ENCODE measurements at regions not wholly inside any gene's neighbourhood (a gene's known extent, or its start where the extent isn't known, plus 50 kb on each side); places are given as distances from the start of the nearest gene placed in this dataset.
A peak's percentile ranks its signal among the peaks of the same experiment; 100 is the strongest.

- TF ChIP-seq CTCF (conservative IDR thresholded peaks at IDR 0.05; ENCODE audit: low read depth, low read length), result no peak
- H3K4me3 ChIP-seq (ENCODE audit: low read depth, low read length), result no peak overlapping the region
- DNase-seq (ENCODE audit: low read depth), result no peak
Observed at GRCh38 chr4:89511776-89512175, 204.2 kb upstream of the GPRIN3 start.

- no peak for TF ChIP-seq CTCF (conservative IDR thresholded peaks at IDR 0.05; ENCODE audit: low read depth, low read length)
- peak; percentile 94 for DNase-seq (ENCODE audit: low read depth)
- H3K4me3 ChIP-seq (ENCODE audit: low read depth, low read length), result no peak overlapping the region
Observed at GRCh38 chr4:89509708-89510281, 202.2 kb upstream of the GPRIN3 start.

GRCh38 chr4:89506866-89507491 lies 199.4 kb upstream of the GPRIN3 start:
- no peak for TF ChIP-seq CTCF (conservative IDR thresholded peaks at IDR 0.05; ENCODE audit: low read depth, low read length)
- peak; percentile 46 for DNase-seq (ENCODE audit: low read depth)
- H3K4me3 ChIP-seq (ENCODE audit: low read depth, low read length), result no peak overlapping the region

- no peak for DNase-seq (ENCODE audit: low read depth)
- no peak for TF ChIP-seq CTCF (conservative IDR thresholded peaks at IDR 0.05; ENCODE audit: low read depth, low read length)
- H3K4me3 ChIP-seq (ENCODE audit: low read depth, low read length), result no peak overlapping the region
Observed at GRCh38 chr4:89502581-89502980, 195.0 kb upstream of the GPRIN3 start.

GRCh38 chr4:89497517-89498308 lies 190.1 kb upstream of the GPRIN3 start:
- no peak for TF ChIP-seq CTCF (conservative IDR thresholded peaks at IDR 0.05; ENCODE audit: low read depth, low read length)
- no peak overlapping the region for H3K4me3 ChIP-seq (ENCODE audit: low read depth, low read length)
- DNase-seq (ENCODE audit: low read depth), result peak; percentile 60

GRCh38 chr4:89496851-89497250 lies 189.3 kb upstream of the GPRIN3 start:
- no peak overlapping the region for H3K4me3 ChIP-seq (ENCODE audit: low read depth, low read length)
- peak; percentile 67 for DNase-seq (ENCODE audit: low read depth)
- TF ChIP-seq CTCF (conservative IDR thresholded peaks at IDR 0.05; ENCODE audit: low read depth, low read length), result no peak
